ENCODE measurements at regions not wholly inside any gene's neighbourhood (a gene's known extent, or its start where the extent isn't known, plus 50 kb on each side); places are given as distances from the start of the nearest gene placed in this dataset.

GRCh38 chr2:575030-575726, 102.0 kb downstream of the TMEM18 start:
- DNase-seq: no peak

- DNase-seq: no peak
These were observed 103.3 kb downstream of the TMEM18 start for GRCh38 chr2:573805-574392.

- DNase-seq: no peak
These were observed 104.2 kb downstream of the TMEM18 start for GRCh38 chr2:573025-573424.

GRCh38 chr2:569681-570080, 107.5 kb downstream of the TMEM18 start:
- DNase-seq: no peak

- no peak for DNase-seq
These were observed 108.5 kb downstream of the TMEM18 start for GRCh38 chr2:568639-569235.

GRCh38 chr2:567865-568638, 109.2 kb downstream of the TMEM18 start:
- no peak for DNase-seq

GRCh38 chr2:567496-567864, 109.7 kb downstream of the TMEM18 start:
- no peak for DNase-seq

- DNase-seq: no peak
These were observed 110.6 kb downstream of the TMEM18 start for GRCh38 chr2:566379-567313.

GRCh38 chr2:564471-565181, 112.6 kb downstream of the TMEM18 start:
- DNase-seq: no peak

GRCh38 chr2:563512-563911, 113.7 kb downstream of the TMEM18 start:
- DNase-seq: no peak

GRCh38 chr2:562391-563364, 114.5 kb downstream of the TMEM18 start:
- no peak for DNase-seq

- no peak for DNase-seq
These were observed 118.3 kb downstream of the TMEM18 start for GRCh38 chr2:558879-559278.

GRCh38 chr2:558302-558642, 118.9 kb downstream of the TMEM18 start:
- DNase-seq: no peak

- no peak for DNase-seq
These were observed 119.4 kb downstream of the TMEM18 start for GRCh38 chr2:557635-558301.

GRCh38 chr2:556485-556884, 120.7 kb downstream of the TMEM18 start:
- no peak for DNase-seq

- DNase-seq: no peak
These were observed 121.9 kb downstream of the TMEM18 start for GRCh38 chr2:555164-555922.

- DNase-seq: no peak
These were observed 122.8 kb downstream of the TMEM18 start for GRCh38 chr2:554444-554843.

GRCh38 chr2:552906-553305, 124.3 kb downstream of the TMEM18 start:
- no peak for DNase-seq

GRCh38 chr2:551621-552020, 125.6 kb downstream of the TMEM18 start:
- no peak for DNase-seq
